Stromal cell of bone marrow (primary cell): ENCODE measurements at regions not wholly inside any gene's neighbourhood (a gene's known extent, or its start where the extent isn't known, plus 50 kb on each side); places are given as distances from the start of the nearest gene placed in this dataset.

ENCODE experiments used
- DNase-seq: peaks from one replicate; pipeline ENCODE4 v3.0.0-alpha.2; 2012; ENCODE audit warnings: low read depth

DNA sequence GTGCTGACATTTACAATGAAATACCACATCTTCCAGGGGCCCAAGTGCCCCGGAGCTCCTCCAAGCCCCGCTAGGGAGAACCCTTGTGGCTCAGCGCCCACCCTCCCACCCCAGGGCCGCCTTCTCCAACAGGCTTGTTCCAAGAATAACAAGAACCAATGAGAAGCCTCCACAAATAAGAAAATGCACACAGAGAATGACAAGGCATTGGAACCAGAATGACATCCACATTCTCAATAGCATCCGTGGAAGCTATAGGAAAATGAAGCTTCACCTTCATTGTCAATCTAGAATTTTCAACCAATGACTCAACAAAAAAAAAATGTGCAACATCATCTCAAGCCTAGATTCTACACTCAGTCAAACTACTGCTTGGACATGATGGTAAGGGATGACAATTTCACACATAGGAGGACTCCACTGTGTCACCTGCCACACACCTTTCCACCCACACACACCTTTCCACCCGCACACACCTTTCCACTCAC lies 50.4 kb upstream of the PPP2R2D start:
- no peak for DNase-seq
